H1 (cell line): ENCODE measurements at regions not wholly inside any gene's neighbourhood (a gene's known extent, or its start where the extent isn't known, plus 50 kb on each side); places are given as distances from the start of the nearest gene placed in this dataset.

ENCODE experiments used
- CTCF ChIA-PET: fragments of 300-600 bp; sonication (Branson Sonifier 250); formaldehyde crosslinking; loops from one replicate; lab custom pipeline; 2021; ENCODE audit not compliant: partially characterized antibody; lab: Charles Lee
- POLR2A ChIA-PET: fragments of 300-600 bp; sonication (Branson Sonifier 250); formaldehyde crosslinking; loops from one replicate; lab custom pipeline; 2021; ENCODE audit warnings: inconsistent platforms; ENCODE audit not compliant: partially characterized antibody; lab: Charles Lee
- DNase-seq, 2 experiments: peaks; one replicate each; pipeline versions ENCODE4 v3.0.0 to v3.0.0-alpha.2; 2010 to 2022; ENCODE audit warnings: low spot score in 2 of 2, low read depth in 1 of 2, mixed read lengths in 1 of 2
- FAIRE-seq: peaks from 2 replicates; lab custom pipeline; 2011; peaks lifted over from hg19 to GRCh38; lab: Jason Lieb, UNC
- H2AFZ ChIP-seq: 2 replicates; pipeline ENCODE4 v1.8.1; 2012; ENCODE audit warnings: low read length, inconsistent platforms
- H2AK5ac ChIP-seq: 2 replicates; pipeline ENCODE4 v1.6.1; 2013; ENCODE audit warnings: low read depth, low read length
- H2BK120ac ChIP-seq: replicated peaks from 2 replicates; pipeline ENCODE3; 2013; ENCODE audit warnings: low read depth, low read length, inconsistent platforms
- H2BK12ac ChIP-seq: 2 replicates; pipeline ENCODE4 v1.6.1; 2013; ENCODE audit warnings: low read depth, low read length
- H2BK15ac ChIP-seq: 2 replicates; pipeline ENCODE4 v1.6.1; 2013; ENCODE audit warnings: low read length
- H2BK20ac ChIP-seq: 2 replicates; pipeline ENCODE4 v1.6.1; 2013; ENCODE audit warnings: low read length
- H2BK5ac ChIP-seq: 2 replicates; pipeline ENCODE4 v1.6.1; 2013; ENCODE audit warnings: low read depth, low read length
- H3K14ac ChIP-seq: 2 replicates; pipeline ENCODE4 v1.6.1; 2013; ENCODE audit warnings: inconsistent platforms; ENCODE audit not compliant: insufficient read length
- H3K18ac ChIP-seq: 2 replicates; pipeline ENCODE4 v1.6.1; 2013; ENCODE audit warnings: low read length; ENCODE audit errors: extremely low read depth
- H3K23ac ChIP-seq: 2 replicates; pipeline ENCODE4 v1.6.1; 2013; ENCODE audit warnings: inconsistent platforms; ENCODE audit not compliant: insufficient read length
- H3K23me2 ChIP-seq: 2 replicates; pipeline ENCODE4 v1.6.1; 2013; ENCODE audit warnings: low read depth, low read length
- H3K27ac ChIP-seq: 2 replicates; pipeline ENCODE4 v1.6.1; 2011; ENCODE audit warnings: low read depth, low read length, inconsistent platforms
- H3K27me3 ChIP-seq, 4 experiments: replicated peaks in 1 of 4; 1 replicate in 1 of 4; 2 replicates in 3 of 4; pipeline versions ENCODE4 v1.6.1 to v1.8.1; 2011 to 2013; ENCODE audit warnings: low read length in 3 of 4, mild to moderate bottlenecking in 3 of 4, inconsistent platforms in 2 of 4, mixed read lengths in 2 of 4, moderate library complexity in 1 of 4; ENCODE audit not compliant: control insufficient read depth in 3 of 4, insufficient read depth in 3 of 4; ENCODE audit errors: extremely low read depth in 1 of 4
- H3K36me3 ChIP-seq, 4 experiments: 2 replicates each; pipeline versions ENCODE4 v1.6.1 to v1.8.1; 2011 to 2013; ENCODE audit warnings: mild to moderate bottlenecking in 4 of 4, low read length in 3 of 4, moderate library complexity in 2 of 4, control low read depth in 1 of 4, inconsistent platforms in 1 of 4; ENCODE audit not compliant: insufficient read depth in 4 of 4, control insufficient read depth in 2 of 4
- H3K4ac ChIP-seq: replicated peaks from 2 replicates; pipeline ENCODE3; 2013; ENCODE audit warnings: low read length, low read depth, mixed read lengths, inconsistent platforms; ENCODE audit not compliant: insufficient read length
- H3K4me1 ChIP-seq, 4 experiments: replicated peaks in 1 of 4; 1 replicate in 1 of 4; 2 replicates in 3 of 4; pipeline versions ENCODE4 v1.6.1 to v1.8.1; 2011 to 2013; ENCODE audit warnings: low read length in 3 of 4, inconsistent platforms in 2 of 4, mixed read lengths in 1 of 4; ENCODE audit not compliant: insufficient read depth in 4 of 4, control insufficient read depth in 3 of 4
- H3K4me2 ChIP-seq, 2 experiments: 2 replicates each; pipeline versions ENCODE4 v1.6.1 to v1.8.1; 2011 to 2013; ENCODE audit warnings: low read depth in 2 of 2, low read length in 2 of 2, control low read depth in 1 of 2, inconsistent platforms in 1 of 2, mild to moderate bottlenecking in 1 of 2; ENCODE audit not compliant: insufficient read depth in 1 of 2
- H3K4me3 ChIP-seq, 4 experiments: fragments of 200-600, 300-600 bp in 1 of 4; sonication (generic), shearing (Covaris generic), sonication (Bioruptor Twin) in 1 of 4; 2 replicates each; pipeline versions ENCODE4 v1.5.1 to v1.8.1; 2011 to 2016; ENCODE audit warnings: low read length in 4 of 4, low read depth in 3 of 4, control low read depth in 2 of 4, inconsistent platforms in 2 of 4, mild to moderate bottlenecking in 2 of 4, mixed read lengths in 1 of 4, moderate library complexity in 1 of 4; ENCODE audit not compliant: insufficient read depth in 2 of 4; ENCODE audit errors: extremely low read depth in 1 of 4
- H3K56ac ChIP-seq: replicated peaks from 2 replicates; pipeline ENCODE3; 2013; ENCODE audit warnings: low read depth, mild to moderate bottlenecking, mixed read lengths, low read length, inconsistent platforms; ENCODE audit not compliant: insufficient read length
- H3K79me1 ChIP-seq: 2 replicates; pipeline ENCODE4 v1.6.1; 2013; ENCODE audit warnings: low read depth, low read length, control low read depth
- H3K79me2 ChIP-seq, 2 experiments: 2 replicates each; pipeline versions ENCODE4 v1.6.1 to v1.8.1; 2012 to 2013; ENCODE audit warnings: low read length in 2 of 2, mild to moderate bottlenecking in 2 of 2, inconsistent platforms in 1 of 2; ENCODE audit not compliant: insufficient read depth in 2 of 2, control insufficient read depth in 1 of 2
- H3K9ac ChIP-seq, 4 experiments: replicated peaks in 1 of 4; 1 replicate in 1 of 4; 2 replicates in 3 of 4; pipeline versions ENCODE4 v1.6.1 to v1.8.1; 2011 to 2013; ENCODE audit warnings: low read depth in 3 of 4, low read length in 3 of 4, control low read depth in 2 of 4, mild to moderate bottlenecking in 2 of 4, moderate library complexity in 2 of 4, inconsistent platforms in 1 of 4; ENCODE audit errors: extremely low read depth in 1 of 4
- H3K9me3 ChIP-seq, 2 experiments: 2 replicates each; pipeline versions ENCODE4 v1.6.1 to v1.8.1; 2012 to 2013; ENCODE audit warnings: mild to moderate bottlenecking in 2 of 2, moderate library complexity in 2 of 2, control low read depth in 1 of 2, inconsistent platforms in 1 of 2, low read depth in 1 of 2, low read length in 1 of 2, mixed read lengths in 1 of 2; ENCODE audit not compliant: insufficient read depth in 2 of 2
- H4K20me1 ChIP-seq, 2 experiments: replicated peaks in 1 of 2; 2 replicates each; pipeline versions ENCODE3 to v1.8.1; 2011 to 2013; ENCODE audit warnings: inconsistent platforms in 2 of 2, low read length in 2 of 2, mild to moderate bottlenecking in 1 of 2; ENCODE audit not compliant: insufficient read depth in 2 of 2, control insufficient read depth in 1 of 2
- H4K5ac ChIP-seq: 2 replicates; pipeline ENCODE4 v1.6.1; 2013; ENCODE audit warnings: low read length, low read depth, mixed read lengths, inconsistent platforms; ENCODE audit not compliant: insufficient read length
- H4K8ac ChIP-seq: 2 replicates; pipeline ENCODE4 v1.8.0; 2013; ENCODE audit warnings: mild to moderate bottlenecking, moderate library complexity, low read length, inconsistent platforms; ENCODE audit not compliant: insufficient read depth; ENCODE audit errors: extremely low read depth
- H4K91ac ChIP-seq: replicated peaks from 2 replicates; pipeline ENCODE3; 2013; ENCODE audit warnings: low read length, mixed read lengths, inconsistent platforms; ENCODE audit not compliant: insufficient read length
- CHD1 ChIP-seq: IDR thresholded peaks from 2 replicates; pipeline ENCODE4 v1.6.1; 2012; ENCODE audit warnings: low read depth, low read length, improper control_type of control experiment
- GABPA ChIP-seq: IDR thresholded peaks from 2 replicates; pipeline ENCODE4 v1.6.1; 2011; ENCODE audit warnings: mild to moderate bottlenecking, low read length, moderate library complexity, borderline replicate concordance; ENCODE audit not compliant: insufficient read depth
- HDAC2 ChIP-seq, 2 experiments: fragments of 300-600 bp in 1 of 2; sonication (generic) in 1 of 2; IDR thresholded peaks; 2 replicates each; pipeline ENCODE4 v1.6.1; 2011 to 2012; ENCODE audit warnings: low read depth in 2 of 2, low read length in 2 of 2, mild to moderate bottlenecking in 2 of 2, moderate library complexity in 2 of 2, borderline replicate concordance in 1 of 2, inconsistent platforms in 1 of 2
- JUND ChIP-seq: IDR thresholded peaks from 2 replicates; pipeline ENCODE4 v1.6.1; 2011; ENCODE audit warnings: mild to moderate bottlenecking, improper control_type of control experiment, low read length
- KDM5A ChIP-seq: fragments of 200-600 bp; IDR thresholded peaks from 2 replicates; pipeline ENCODE4 v1.7.1; 2012; ENCODE audit warnings: mild to moderate bottlenecking, low read length, inconsistent platforms, mixed read lengths
- NRF1 ChIP-seq: IDR thresholded peaks from 2 replicates; pipeline ENCODE4 v1.6.1; 2011; ENCODE audit warnings: mild to moderate bottlenecking, low read depth, low read length, improper control_type of control experiment
- RBBP5 ChIP-seq: IDR thresholded peaks from 2 replicates; pipeline ENCODE4 v1.7.1; 2012; ENCODE audit warnings: low read depth, mild to moderate bottlenecking, inconsistent platforms, low read length, moderate library complexity, borderline replicate concordance
- SRF ChIP-seq: IDR thresholded peaks from 2 replicates; pipeline ENCODE4 v1.6.1; 2011; ENCODE audit warnings: mild to moderate bottlenecking, low read depth, low read length, moderate library complexity
- WGBS, 2 experiments: shearing (Covaris generic) in 1 of 2; methylation state at CpG; one replicate each; pipeline versions ENCODE4 v1.1.6 to v1.1.7; 2013 to 2015; ENCODE audit warnings: low lambda C conversion rate in 2 of 2, mixed read lengths in 2 of 2, inconsistent platforms in 1 of 2, low coverage in 1 of 2, missing lambda C conversion rate in 1 of 2; ENCODE audit not compliant: insufficient replicate concordance in 2 of 2, insufficient coverage in 1 of 2, insufficient read length in 1 of 2; ENCODE audit errors: extremely low coverage in 1 of 2, missing lambda C conversion rate in 1 of 2; 5-methylcytosine and 5-hydroxymethylcytosine counted together
- TF ChIP-seq, protein P1 (sequence below), 3 experiments: IDR thresholded peaks; 1 replicate in 2 of 3; 2 replicates in 1 of 3; pipeline versions ENCODE4 v1.5.1 to v1.6.1; 2011; ENCODE audit warnings: low read length in 3 of 3, mild to moderate bottlenecking in 3 of 3, inconsistent platforms in 2 of 3, low read depth in 1 of 3, moderate library complexity in 1 of 3; ENCODE audit not compliant: insufficient read depth in 1 of 3; ENCODE audit errors: control extremely low read depth in 1 of 3
- TF ChIP-seq, protein P2 (sequence below): IDR thresholded peaks from 2 replicates; pipeline ENCODE4 v1.6.1; 2011; ENCODE audit warnings: low read depth, mild to moderate bottlenecking, low read length; ENCODE audit not compliant: insufficient read depth

DNA sequence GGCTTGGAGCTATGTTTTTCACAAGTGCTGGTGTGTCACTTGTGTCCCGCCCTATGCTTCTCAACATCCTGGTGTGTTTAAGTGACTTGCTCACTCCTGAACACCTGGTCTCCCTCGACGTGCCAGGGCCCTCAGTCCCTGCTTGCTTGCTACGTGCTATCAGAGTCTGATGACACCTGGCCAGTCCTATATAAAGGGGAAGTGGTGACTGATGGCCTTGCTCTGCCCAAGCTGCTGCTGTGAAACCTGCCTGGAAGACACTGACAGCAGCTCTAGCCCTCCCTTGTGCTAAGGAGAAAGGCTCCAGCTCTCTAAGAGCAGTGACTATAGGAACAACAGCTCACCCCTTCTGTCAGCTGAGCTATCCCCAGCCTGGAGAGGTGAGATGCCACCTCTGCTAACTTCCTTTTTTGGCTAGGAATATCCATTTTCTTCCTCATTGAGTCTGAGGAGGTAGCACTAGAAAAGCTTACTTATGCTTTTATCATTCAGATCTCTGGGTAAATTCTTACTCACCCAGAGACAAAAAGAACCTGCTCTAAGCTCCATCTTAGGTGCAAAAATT, 77.2 kb upstream of the PLXNA4 start:
- no peak overlapping the region for H3K27ac ChIP-seq
- H3K23ac ChIP-seq, result no peak overlapping the region
- H4K91ac ChIP-seq, result no peak overlapping the region
- 90% methylated on average over 4 of the region's 4 CpGs; no CpG with 5 or more reads in 1 of the 2 experiments for WGBS, 2 experiments
- no peak overlapping the region for H2BK15ac ChIP-seq
- H3K14ac ChIP-seq, result no peak overlapping the region
- H3K79me1 ChIP-seq, result no peaks in the 10 kb centered on the region
- no peaks in the 10 kb centered on the region for H3K79me2 ChIP-seq
- H3K4me3 ChIP-seq, result no peak overlapping the region
- no peaks in the 10 kb centered on the region for H3K27me3 ChIP-seq
- no peaks in the 10 kb centered on the region for H4K20me1 ChIP-seq
- FAIRE-seq, result no peak
- H3K56ac ChIP-seq, result no peak overlapping the region
- no peak overlapping the region for H2BK20ac ChIP-seq
- H3K4ac ChIP-seq, result no peak overlapping the region
- H2BK12ac ChIP-seq, result 0 out of 2 replicates have a peak overlapping the region, but pooled peaks have one; percentile 32
- H2BK120ac ChIP-seq, result no peak overlapping the region
- H4K8ac ChIP-seq, result no peak overlapping the region
- H2BK5ac ChIP-seq, result no peak overlapping the region
- peak overlapping the region in 1 of 4 experiments; percentile 5; a peak in 2 of 7 replicates for H3K9ac ChIP-seq
- no peak overlapping the region for H3K4me2 ChIP-seq
- H3K36me3 ChIP-seq, result no peaks in the 10 kb centered on the region
- H3K4me1 ChIP-seq, result peaks cover 3 to 10% (median 4%) of the 10 kb centered on the region in 4 experiments; a peak in 6 of 7 replicates
- ChIA-PET POLR2A (no interaction called here), CTCF (interaction anchor here (0.6 to 4.2 kb wide), 24 partner anchors 9 to 781 kb away, joined by 3 to 23 read pairs (median 4); no protein-coding TSS in a partner anchor)
- DNase-seq, result no peak
- no peaks in the 10 kb centered on the region for H3K9me3 ChIP-seq
- H2AK5ac ChIP-seq, result 0 out of 2 replicates have a peak overlapping the region, but pooled peaks have one; percentile 1
- no peak overlapping the region for H3K18ac ChIP-seq
- H3K23me2 ChIP-seq, result 0 out of 2 replicates have a peak, but pooled peaks cover 3% of the 10 kb centered on the region
- no peak overlapping the region for H4K5ac ChIP-seq
- H2AFZ ChIP-seq, result no peak overlapping the region
- no peak for TF ChIP-seq CHD1
- TF ChIP-seq JUND, result no peak
- no peak for TF ChIP-seq NRF1
- no peak for TF ChIP-seq RBBP5
- no peak for TF ChIP-seq HDAC2 (IDR thresholded peaks at IDR 0.05; ENCODE audit: borderline replicate concordance in 1 of 2, low read depth in 2 of 2, low read length in 2 of 2)
- TF ChIP-seq, protein P1, sequence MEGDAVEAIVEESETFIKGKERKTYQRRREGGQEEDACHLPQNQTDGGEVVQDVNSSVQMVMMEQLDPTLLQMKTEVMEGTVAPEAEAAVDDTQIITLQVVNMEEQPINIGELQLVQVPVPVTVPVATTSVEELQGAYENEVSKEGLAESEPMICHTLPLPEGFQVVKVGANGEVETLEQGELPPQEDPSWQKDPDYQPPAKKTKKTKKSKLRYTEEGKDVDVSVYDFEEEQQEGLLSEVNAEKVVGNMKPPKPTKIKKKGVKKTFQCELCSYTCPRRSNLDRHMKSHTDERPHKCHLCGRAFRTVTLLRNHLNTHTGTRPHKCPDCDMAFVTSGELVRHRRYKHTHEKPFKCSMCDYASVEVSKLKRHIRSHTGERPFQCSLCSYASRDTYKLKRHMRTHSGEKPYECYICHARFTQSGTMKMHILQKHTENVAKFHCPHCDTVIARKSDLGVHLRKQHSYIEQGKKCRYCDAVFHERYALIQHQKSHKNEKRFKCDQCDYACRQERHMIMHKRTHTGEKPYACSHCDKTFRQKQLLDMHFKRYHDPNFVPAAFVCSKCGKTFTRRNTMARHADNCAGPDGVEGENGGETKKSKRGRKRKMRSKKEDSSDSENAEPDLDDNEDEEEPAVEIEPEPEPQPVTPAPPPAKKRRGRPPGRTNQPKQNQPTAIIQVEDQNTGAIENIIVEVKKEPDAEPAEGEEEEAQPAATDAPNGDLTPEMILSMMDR (IDR thresholded peaks at IDR 0.05; ENCODE audit: control extremely low read depth in 1 of 3, insufficient read depth in 1 of 3, low read depth in 1 of 3, low read length in 3 of 3), result no peak
- no peak for TF ChIP-seq GABPA
- TF ChIP-seq, protein P2, sequence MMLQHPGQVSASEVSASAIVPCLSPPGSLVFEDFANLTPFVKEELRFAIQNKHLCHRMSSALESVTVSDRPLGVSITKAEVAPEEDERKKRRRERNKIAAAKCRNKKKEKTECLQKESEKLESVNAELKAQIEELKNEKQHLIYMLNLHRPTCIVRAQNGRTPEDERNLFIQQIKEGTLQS, result no peak
- no peak for TF ChIP-seq KDM5A
- TF ChIP-seq SRF, result no peak
